UCSD-AML1 (cell line): ENCODE measurements at regions not wholly inside any gene's neighbourhood (a gene's known extent, or its start where the extent isn't known, plus 50 kb on each side); places are given as distances from the start of the nearest gene placed in this dataset.
"Not testable (repeated sequence)": the region's sequence is repeated elsewhere in the genome, so short reads cannot be mapped to it uniquely, and the experiment has no call there.

ENCODE experiments used
- DNase-seq: peaks from one replicate; lab custom pipeline; 2025; ENCODE audit not compliant: unreplicated experiment; lab: John Stamatoyannopoulos, UW

- no peak for DNase-seq
Measured at GRCh38 chr6:11851387-11851786, 72.8 kb upstream of the ADTRP start.

GRCh38 chr6:11848852-11849731, 70.5 kb upstream of the ADTRP start:
- no peak for DNase-seq

GRCh38 chr6:11848346-11848651, 69.7 kb upstream of the ADTRP start:
- no peak for DNase-seq

GRCh38 chr6:11847515-11848345, 69.1 kb upstream of the ADTRP start:
- no peak for DNase-seq

GRCh38 chr6:11847068-11847467, 68.5 kb upstream of the ADTRP start:
- DNase-seq: not testable (repeated sequence)

- DNase-seq: no peak
Measured at GRCh38 chr6:11845664-11846577, 67.3 kb upstream of the ADTRP start.

- DNase-seq: not testable (repeated sequence)
Measured at GRCh38 chr6:11842795-11843194, 64.2 kb upstream of the ADTRP start.

GRCh38 chr6:11835065-11835464, 56.5 kb upstream of the ADTRP start:
- DNase-seq: no peak

- DNase-seq: no peak
Measured at GRCh38 chr6:11833626-11834592, 55.3 kb upstream of the ADTRP start.

GRCh38 chr6:11831653-11832052, 53.0 kb upstream of the ADTRP start:
- DNase-seq: no peak

- no peak for DNase-seq
Measured at GRCh38 chr6:11830520-11830919, 51.9 kb upstream of the ADTRP start.

- DNase-seq: no peak
Measured at GRCh38 chr6:11830105-11830504, 51.5 kb upstream of the ADTRP start.

- no peak for DNase-seq
Measured at GRCh38 chr6:11828262-11828870, 49.8 kb upstream of the ADTRP start.
